HFFc6 (cell line): ENCODE measurements at regions not wholly inside any gene's neighbourhood (a gene's known extent, or its start where the extent isn't known, plus 50 kb on each side); places are given as distances from the start of the nearest gene placed in this dataset.

ENCODE experiments used
- DNase-seq: peaks from one replicate; pipeline ENCODE4 v3.0.0-alpha.2; 2018
- H3K27ac Mint-ChIP-seq: 2 replicates; pipeline ENCODE4 v1.8.0; 2020; ENCODE audit warnings: mild to moderate bottlenecking, mixed read lengths
- H3K27me3 Mint-ChIP-seq: 2 replicates; pipeline ENCODE4 v1.8.0; 2021; ENCODE audit warnings: mild to moderate bottlenecking, moderate library complexity, mixed read lengths; ENCODE audit not compliant: insufficient read depth
- H3K36me3 Mint-ChIP-seq: 2 replicates; pipeline ENCODE4 v1.8.0; 2021; ENCODE audit warnings: low read depth, mixed read lengths
- H3K4me1 Mint-ChIP-seq: 2 replicates; pipeline ENCODE4 v1.8.0; 2020; ENCODE audit warnings: low read depth, mixed read lengths
- H3K4me3 Mint-ChIP-seq: 2 replicates; pipeline ENCODE4 v1.8.0; 2020; ENCODE audit warnings: mild to moderate bottlenecking, moderate library complexity, mixed read lengths
- H3K9me3 Mint-ChIP-seq: 2 replicates; pipeline ENCODE4 v1.8.0; 2020; ENCODE audit warnings: mild to moderate bottlenecking, mixed read lengths
- TF ChIP-seq, protein P1 (sequence below): fragments of 200-600 bp; sonication (generic); IDR thresholded peaks from 2 replicates; pipeline ENCODE4 v1.5.0; 2021; ENCODE audit warnings: antibody characterized with exemption, mild to moderate bottlenecking

DNA sequence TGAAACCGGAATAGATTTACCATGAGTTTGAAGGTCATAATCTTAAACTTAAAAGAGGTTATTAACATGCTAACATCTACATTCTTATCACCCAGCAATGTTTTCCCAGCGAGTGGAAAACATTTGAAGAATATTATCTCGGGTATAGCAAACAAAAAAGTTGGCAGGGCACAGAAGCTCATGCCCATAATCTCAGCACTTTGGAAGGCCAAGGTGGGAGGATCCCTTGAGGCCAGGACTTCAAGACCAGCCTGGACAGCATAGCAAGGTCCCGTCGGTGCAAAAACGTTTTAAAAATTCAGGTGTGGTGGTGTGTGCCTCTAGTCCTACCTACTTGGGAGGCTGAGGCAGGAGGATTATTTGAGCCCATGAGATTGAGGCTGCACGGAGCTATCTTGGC lies 213.5 kb downstream of the MANEA start:
- no peaks in the 10 kb centered on the region for H3K27me3 Mint-ChIP-seq
- H3K4me3 Mint-ChIP-seq = no peak overlapping the region
- H3K4me1 Mint-ChIP-seq = no peaks in the 10 kb centered on the region
- no peak for DNase-seq
- H3K9me3 Mint-ChIP-seq = peaks cover 45% of the 10 kb centered on the region
- H3K27ac Mint-ChIP-seq = no peak overlapping the region
- H3K36me3 Mint-ChIP-seq = no peaks in the 10 kb centered on the region
- TF ChIP-seq, protein P1, sequence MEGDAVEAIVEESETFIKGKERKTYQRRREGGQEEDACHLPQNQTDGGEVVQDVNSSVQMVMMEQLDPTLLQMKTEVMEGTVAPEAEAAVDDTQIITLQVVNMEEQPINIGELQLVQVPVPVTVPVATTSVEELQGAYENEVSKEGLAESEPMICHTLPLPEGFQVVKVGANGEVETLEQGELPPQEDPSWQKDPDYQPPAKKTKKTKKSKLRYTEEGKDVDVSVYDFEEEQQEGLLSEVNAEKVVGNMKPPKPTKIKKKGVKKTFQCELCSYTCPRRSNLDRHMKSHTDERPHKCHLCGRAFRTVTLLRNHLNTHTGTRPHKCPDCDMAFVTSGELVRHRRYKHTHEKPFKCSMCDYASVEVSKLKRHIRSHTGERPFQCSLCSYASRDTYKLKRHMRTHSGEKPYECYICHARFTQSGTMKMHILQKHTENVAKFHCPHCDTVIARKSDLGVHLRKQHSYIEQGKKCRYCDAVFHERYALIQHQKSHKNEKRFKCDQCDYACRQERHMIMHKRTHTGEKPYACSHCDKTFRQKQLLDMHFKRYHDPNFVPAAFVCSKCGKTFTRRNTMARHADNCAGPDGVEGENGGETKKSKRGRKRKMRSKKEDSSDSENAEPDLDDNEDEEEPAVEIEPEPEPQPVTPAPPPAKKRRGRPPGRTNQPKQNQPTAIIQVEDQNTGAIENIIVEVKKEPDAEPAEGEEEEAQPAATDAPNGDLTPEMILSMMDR = no peak

DNA sequence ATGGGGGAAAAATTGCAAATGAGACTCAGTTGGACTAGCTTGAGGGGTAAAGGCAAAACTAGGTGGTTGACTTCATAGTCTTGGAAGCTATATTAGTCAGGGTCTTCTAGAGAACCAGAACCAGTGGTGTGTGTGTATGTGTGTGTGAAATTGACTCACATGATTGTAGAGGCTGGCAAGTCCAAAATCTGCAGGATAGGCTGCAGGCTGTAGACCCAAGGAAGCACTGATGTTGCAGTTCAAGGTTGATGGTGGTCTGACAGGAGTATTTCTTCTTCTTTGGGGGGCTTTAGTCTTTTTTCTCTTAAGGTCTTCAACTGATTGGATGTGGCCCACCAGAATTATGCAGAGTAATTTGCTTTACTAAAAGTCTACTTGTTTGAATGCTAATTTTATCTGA lies 217.4 kb downstream of the MANEA start:
- H3K36me3 Mint-ChIP-seq = no peaks in the 10 kb centered on the region
- H3K27me3 Mint-ChIP-seq = no peaks in the 10 kb centered on the region
- DNase-seq = no peak
- no peak overlapping the region for H3K27ac Mint-ChIP-seq
- TF ChIP-seq, protein P1 = no peak
- H3K4me1 Mint-ChIP-seq = no peaks in the 10 kb centered on the region
- H3K9me3 Mint-ChIP-seq = peaks cover 44% of the 10 kb centered on the region
- no peak overlapping the region for H3K4me3 Mint-ChIP-seq

DNA sequence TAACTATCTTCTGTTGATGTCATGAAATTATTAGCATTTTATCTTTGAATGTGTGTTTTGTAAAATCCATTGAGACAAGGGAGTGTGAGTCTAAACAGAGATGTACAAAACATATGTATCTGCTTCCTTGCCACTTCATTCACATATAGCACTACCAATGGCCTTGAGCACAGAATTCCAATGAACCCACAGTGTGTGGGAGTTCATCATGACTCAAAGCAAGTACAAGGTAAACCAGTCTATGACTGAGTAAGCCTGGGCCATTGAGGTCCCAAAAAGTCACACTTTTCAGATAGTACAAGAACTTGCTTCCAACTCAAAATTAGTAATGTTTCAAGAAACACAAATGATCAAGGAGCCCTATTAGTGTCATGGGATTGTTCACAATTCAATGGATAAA lies 218.6 kb downstream of the MANEA start:
- H3K9me3 Mint-ChIP-seq = peaks cover 38% of the 10 kb centered on the region
- H3K36me3 Mint-ChIP-seq = no peaks in the 10 kb centered on the region
- no peaks in the 10 kb centered on the region for H3K27me3 Mint-ChIP-seq
- TF ChIP-seq, protein P1 = no peak
- no peak overlapping the region for H3K4me3 Mint-ChIP-seq
- DNase-seq = no peak
- H3K27ac Mint-ChIP-seq = no peak overlapping the region
- H3K4me1 Mint-ChIP-seq = no peaks in the 10 kb centered on the region

DNA sequence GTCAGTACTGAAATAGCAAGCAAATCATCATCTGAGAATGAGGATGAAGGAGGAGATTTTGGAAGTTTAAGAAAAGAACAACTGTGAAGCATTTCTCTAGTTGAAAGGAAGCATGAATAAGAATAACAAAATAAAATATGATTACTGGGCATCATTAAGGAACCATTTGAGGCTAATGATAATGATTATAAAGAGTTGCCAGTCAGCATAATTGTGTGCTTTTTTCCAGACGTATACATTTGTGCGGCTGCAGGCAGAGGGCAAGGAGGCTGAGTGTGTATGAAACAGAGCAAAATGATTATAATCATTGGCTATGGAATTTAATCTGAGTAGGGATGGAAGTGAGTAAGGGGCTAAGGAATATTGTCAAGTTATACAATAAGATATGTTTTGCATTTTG lies 218.7 kb upstream of the FUT9 start:
- no peak for DNase-seq
- no peak overlapping the region for H3K4me3 Mint-ChIP-seq
- H3K9me3 Mint-ChIP-seq = peaks cover 40% of the 10 kb centered on the region
- TF ChIP-seq, protein P1 = no peak
- no peaks in the 10 kb centered on the region; the same call in 1 of the 2 replicates for H3K27me3 Mint-ChIP-seq
- no peak overlapping the region for H3K27ac Mint-ChIP-seq
- no peaks in the 10 kb centered on the region for H3K36me3 Mint-ChIP-seq
- H3K4me1 Mint-ChIP-seq = no peaks in the 10 kb centered on the region

DNA sequence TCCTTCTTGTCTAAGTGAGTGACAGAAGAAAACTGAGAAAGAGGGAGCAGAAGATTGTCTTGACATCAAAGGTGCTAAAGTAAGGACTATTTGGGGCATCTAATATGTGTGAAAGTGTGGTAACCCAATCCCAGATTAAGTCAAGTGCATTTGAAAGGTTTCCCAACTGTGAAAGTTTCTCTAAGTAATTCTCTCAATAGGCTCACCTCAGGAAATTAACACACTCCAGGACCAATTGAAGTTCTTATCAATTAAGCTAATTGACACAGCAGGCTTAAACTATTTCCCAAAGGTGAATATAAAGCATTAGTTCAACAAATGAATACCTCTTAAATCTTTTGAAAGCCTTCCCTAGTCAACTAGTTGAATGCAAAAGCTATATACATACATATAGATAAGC lies 212.8 kb upstream of the FUT9 start:
- Mint-ChIP-seq H3K4me3 (no peak overlapping the region), H3K4me1 (no peaks in the 10 kb centered on the region), H3K9me3 (peaks cover 17% of the 10 kb centered on the region), H3K27ac (no peak overlapping the region), H3K36me3 (no peaks in the 10 kb centered on the region), H3K27me3 (no peaks in the 10 kb centered on the region; the same call in 1 of the 2 replicates)
- no peak for DNase-seq
- TF ChIP-seq, protein P1 = no peak

DNA sequence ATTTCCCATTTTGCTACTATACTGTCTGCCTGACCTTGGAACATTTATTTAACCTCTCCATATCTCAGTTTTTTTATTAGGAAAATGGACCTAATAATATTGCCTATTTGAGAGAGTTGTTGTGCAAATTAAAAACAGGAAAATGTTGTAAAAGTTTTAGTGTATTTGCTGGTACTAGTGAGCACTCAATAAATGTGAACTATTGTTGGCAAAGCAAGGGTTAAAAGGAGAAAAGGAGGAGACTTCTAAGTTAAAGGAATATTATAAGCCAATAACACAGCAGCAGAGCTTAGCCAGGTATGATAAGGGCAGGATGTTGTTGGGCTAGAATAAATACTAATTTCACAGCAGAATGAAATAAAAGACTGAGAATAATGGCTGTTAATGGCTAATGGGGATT lies 211.9 kb upstream of the FUT9 start:
- H3K27ac Mint-ChIP-seq = no peak overlapping the region
- H3K9me3 Mint-ChIP-seq = peaks cover 22% of the 10 kb centered on the region
- H3K36me3 Mint-ChIP-seq = no peaks in the 10 kb centered on the region
- H3K4me3 Mint-ChIP-seq = no peak overlapping the region
- no peaks in the 10 kb centered on the region for H3K4me1 Mint-ChIP-seq
- H3K27me3 Mint-ChIP-seq = no peaks in the 10 kb centered on the region; the same call in 1 of the 2 replicates
- TF ChIP-seq, protein P1 = no peak
- DNase-seq = no peak
